GM18517 (cell line): ENCODE measurements at regions not wholly inside any gene's neighbourhood (a gene's known extent, or its start where the extent isn't known, plus 50 kb on each side); places are given as distances from the start of the nearest gene placed in this dataset.
"Not testable (repeated sequence)": the region's sequence is repeated elsewhere in the genome, so short reads cannot be mapped to it uniquely, and the experiment has no call there.

Experiments
- ATAC-seq: cut with Tn5 transposase; IDR thresholded peaks from one replicate; pipeline ENCODE4 v1.9.1; 2021; ENCODE audit warnings: mild to moderate bottlenecking, moderate library complexity; ENCODE audit not compliant: unreplicated experiment

GRCh38 chr6:134622382-134623173 is 304.7 kb upstream of the SGK1 start:
- no peak for ATAC-seq

GRCh38 chr6:134621858-134622257 is 303.9 kb upstream of the SGK1 start:
- ATAC-seq, result no peak

GRCh38 chr6:134619789-134620188 is 301.9 kb upstream of the SGK1 start:
- no peak for ATAC-seq

- no peak for ATAC-seq
Observed at GRCh38 chr6:134619077-134619476, 301.2 kb upstream of the SGK1 start.

GRCh38 chr6:134614606-134615485 is 296.9 kb upstream of the SGK1 start:
- no peak for ATAC-seq

- not testable (repeated sequence) for ATAC-seq
Observed at GRCh38 chr6:134612128-134612527, 294.2 kb upstream of the SGK1 start.

GRCh38 chr6:134610411-134610810 is 292.5 kb upstream of the SGK1 start:
- no peak for ATAC-seq

GRCh38 chr6:134609716-134610261 is 291.9 kb upstream of the SGK1 start:
- ATAC-seq, result no peak

GRCh38 chr6:134607411-134607810 is 289.5 kb upstream of the SGK1 start:
- no peak for ATAC-seq

- no peak for ATAC-seq
Observed at GRCh38 chr6:134605034-134605433, 287.1 kb upstream of the SGK1 start.

- no peak for ATAC-seq
Observed at GRCh38 chr6:134604014-134604676, 286.2 kb upstream of the SGK1 start.

GRCh38 chr6:134603561-134603960 is 285.6 kb upstream of the SGK1 start:
- ATAC-seq, result no peak

GRCh38 chr6:134602123-134602522 is 284.2 kb upstream of the SGK1 start:
- no peak for ATAC-seq

GRCh38 chr6:134600671-134601070 is 282.8 kb upstream of the SGK1 start:
- ATAC-seq, result no peak

GRCh38 chr6:134599079-134599478 is 281.2 kb upstream of the SGK1 start:
- no peak for ATAC-seq

- ATAC-seq, result no peak
Observed at GRCh38 chr6:134596191-134596590, 278.3 kb upstream of the SGK1 start.

GRCh38 chr6:134594881-134595280 is 277.0 kb upstream of the SGK1 start:
- ATAC-seq, result no peak

- no peak for ATAC-seq
Observed at GRCh38 chr6:134593887-134594286, 276.0 kb upstream of the SGK1 start.

- ATAC-seq, result no peak
Observed at GRCh38 chr6:134593442-134593841, 275.5 kb upstream of the SGK1 start.

GRCh38 chr6:134593024-134593423 is 275.1 kb upstream of the SGK1 start:
- no peak for ATAC-seq

- ATAC-seq, result no peak
Observed at GRCh38 chr6:134590449-134590848, 272.5 kb upstream of the SGK1 start.
